Cardiac fibroblast (primary cell): ENCODE measurements at regions not wholly inside any gene's neighbourhood (a gene's known extent, or its start where the extent isn't known, plus 50 kb on each side); places are given as distances from the start of the nearest gene placed in this dataset.

Source experiments
- DNase-seq, 2 donors: peaks; one replicate each; pipeline versions ENCODE4 v3.0.0 to v3.0.0-alpha.2; 2010; ENCODE audit warnings: low read depth in 2 of 2
- H3K4me3 ChIP-seq, 2 donors: replicated peaks in 1 of 2; 1 replicate in 1 of 2; 2 replicates in 1 of 2; pipeline ENCODE4 v1.5.1; 2011; ENCODE audit warnings: low read depth in 2 of 2, low read length in 2 of 2, mild to moderate bottlenecking in 2 of 2, moderate library complexity in 1 of 2
- TF ChIP-seq, protein P1 (sequence below): IDR thresholded peaks from one replicate; pipeline ENCODE4 v1.5.1; 2011; ENCODE audit warnings: low read depth, mild to moderate bottlenecking, low read length, inconsistent platforms

DNA sequence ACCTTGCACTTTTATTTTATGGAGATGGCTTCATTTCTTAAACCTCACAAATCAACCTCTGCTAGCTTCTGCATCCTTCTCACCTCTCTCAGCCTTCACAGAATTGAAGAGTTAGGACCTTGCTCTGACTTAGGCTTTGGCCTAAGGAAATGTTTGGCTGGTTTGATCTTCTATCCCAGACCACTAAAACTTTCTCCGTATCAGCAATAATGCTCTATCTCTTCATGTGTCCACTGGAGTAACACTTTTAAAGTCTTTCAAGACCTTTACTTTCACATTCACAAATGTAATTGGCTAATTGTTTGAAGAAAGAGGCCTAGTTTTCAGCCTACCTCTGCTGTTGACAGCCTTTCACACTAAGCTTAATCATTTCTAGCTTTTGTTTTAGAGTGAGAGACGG is 212.9 kb downstream of the TTLL2 start:
- TF ChIP-seq, protein P1, sequence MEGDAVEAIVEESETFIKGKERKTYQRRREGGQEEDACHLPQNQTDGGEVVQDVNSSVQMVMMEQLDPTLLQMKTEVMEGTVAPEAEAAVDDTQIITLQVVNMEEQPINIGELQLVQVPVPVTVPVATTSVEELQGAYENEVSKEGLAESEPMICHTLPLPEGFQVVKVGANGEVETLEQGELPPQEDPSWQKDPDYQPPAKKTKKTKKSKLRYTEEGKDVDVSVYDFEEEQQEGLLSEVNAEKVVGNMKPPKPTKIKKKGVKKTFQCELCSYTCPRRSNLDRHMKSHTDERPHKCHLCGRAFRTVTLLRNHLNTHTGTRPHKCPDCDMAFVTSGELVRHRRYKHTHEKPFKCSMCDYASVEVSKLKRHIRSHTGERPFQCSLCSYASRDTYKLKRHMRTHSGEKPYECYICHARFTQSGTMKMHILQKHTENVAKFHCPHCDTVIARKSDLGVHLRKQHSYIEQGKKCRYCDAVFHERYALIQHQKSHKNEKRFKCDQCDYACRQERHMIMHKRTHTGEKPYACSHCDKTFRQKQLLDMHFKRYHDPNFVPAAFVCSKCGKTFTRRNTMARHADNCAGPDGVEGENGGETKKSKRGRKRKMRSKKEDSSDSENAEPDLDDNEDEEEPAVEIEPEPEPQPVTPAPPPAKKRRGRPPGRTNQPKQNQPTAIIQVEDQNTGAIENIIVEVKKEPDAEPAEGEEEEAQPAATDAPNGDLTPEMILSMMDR = no peak
- no peak for DNase-seq
- H3K4me3 ChIP-seq = no peak overlapping the region

DNA sequence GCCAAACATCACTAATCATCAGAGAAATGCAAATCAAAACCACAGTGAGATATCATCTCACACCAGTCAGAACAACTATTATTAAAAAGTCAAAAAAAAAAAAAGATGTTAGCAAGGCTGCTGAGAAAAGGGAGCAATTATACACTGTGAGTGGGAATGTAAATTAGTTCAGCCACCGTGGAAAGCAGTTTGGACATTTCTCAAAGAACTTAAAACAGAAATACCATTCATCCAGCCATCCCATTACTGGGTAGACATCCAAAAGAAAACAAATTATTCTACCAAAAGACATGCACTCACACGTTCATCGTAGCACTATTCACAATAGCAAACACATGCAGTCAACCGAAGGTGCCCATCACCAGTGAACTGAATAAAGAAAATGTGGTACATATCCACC is 213.9 kb downstream of the TTLL2 start:
- no peak for DNase-seq
- H3K4me3 ChIP-seq = no peak overlapping the region
- TF ChIP-seq, protein P1 = no peak

DNA sequence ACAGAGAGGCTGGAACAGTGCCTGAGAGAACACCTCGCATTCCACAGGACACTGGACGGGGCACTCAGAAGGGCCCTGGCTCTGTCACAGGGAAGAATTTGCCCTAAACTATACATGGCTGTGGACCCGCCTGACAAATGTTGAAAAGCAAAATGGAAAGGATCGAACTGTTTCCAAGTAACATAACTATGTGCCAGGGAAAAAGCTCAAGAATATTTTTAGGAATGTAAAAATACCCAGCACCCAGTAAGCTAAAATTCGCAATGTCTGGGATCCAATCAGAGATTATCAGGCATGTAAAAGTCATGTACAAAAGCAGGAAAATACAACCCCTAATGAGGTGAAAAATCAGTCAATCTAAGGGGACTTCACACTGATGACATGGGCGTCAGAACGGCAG is 215.9 kb downstream of the TTLL2 start:
- H3K4me3 ChIP-seq = no peak overlapping the region
- TF ChIP-seq, protein P1 = no peak
- no peak for DNase-seq

DNA sequence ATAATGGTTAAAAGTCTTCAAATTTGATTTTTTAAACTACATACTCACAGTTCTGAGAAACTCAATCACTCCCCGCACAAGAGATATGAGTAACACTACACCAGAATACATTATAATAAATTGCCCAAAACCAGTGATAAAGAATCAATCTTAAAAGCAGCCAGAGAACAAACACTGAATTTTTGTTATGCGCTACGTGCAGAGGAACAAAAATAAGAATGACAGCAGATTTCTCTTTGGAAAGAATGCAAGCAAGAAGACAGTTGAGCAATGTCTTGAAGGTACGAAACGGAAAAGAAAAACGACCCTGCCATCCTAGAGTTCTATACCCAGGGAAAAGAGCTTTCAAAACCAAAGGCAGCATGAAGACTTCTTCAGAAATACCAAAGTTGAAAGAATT is 216.7 kb downstream of the TTLL2 start:
- no peak for DNase-seq
- TF ChIP-seq, protein P1 = no peak
- H3K4me3 ChIP-seq = no peak overlapping the region

DNA sequence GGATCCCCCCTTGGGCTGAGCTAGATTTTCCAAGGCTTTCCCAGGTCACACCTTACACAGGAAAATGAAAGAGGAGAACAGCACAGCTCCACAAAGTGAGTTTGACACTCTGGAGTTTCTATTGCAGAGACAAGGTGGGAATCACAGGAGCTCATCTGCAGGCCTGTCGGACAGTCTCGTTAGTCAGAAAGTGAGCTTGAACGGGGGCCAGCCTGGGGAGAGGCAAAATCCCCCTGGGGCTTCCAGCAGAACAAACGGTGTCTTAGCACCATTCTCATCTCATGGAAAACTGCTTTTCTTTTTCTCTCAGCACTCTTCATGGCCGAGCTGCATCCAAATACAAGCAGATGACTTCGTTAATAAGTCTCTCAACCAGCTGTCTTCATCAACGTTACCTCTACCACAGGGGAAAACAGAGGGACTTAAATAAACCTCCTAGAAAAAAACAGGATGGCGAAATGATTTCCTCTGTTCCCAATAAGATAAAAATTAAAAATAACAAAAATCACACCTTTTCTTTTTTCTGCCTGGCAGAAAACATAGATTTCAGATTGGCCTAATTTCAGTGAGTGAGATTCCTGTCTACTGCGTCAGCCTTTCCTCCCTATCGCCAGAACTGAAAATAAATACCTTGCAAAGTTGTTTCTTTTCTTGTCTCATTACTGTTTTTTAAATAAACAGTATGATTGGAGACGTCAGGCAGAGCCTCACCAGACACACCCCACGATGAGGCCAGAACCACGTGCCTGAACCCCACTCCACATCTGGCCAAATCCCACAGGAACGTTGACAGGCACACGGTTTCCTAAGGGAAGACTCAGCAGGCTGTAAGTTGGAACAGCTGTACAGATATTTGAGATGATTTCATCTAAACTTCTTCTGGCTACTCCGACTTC is 219.0 kb downstream of the TTLL2 start:
- DNase-seq = peak; percentile 53 to 75
- TF ChIP-seq, protein P1 = no peak
- no peak overlapping the region for H3K4me3 ChIP-seq

DNA sequence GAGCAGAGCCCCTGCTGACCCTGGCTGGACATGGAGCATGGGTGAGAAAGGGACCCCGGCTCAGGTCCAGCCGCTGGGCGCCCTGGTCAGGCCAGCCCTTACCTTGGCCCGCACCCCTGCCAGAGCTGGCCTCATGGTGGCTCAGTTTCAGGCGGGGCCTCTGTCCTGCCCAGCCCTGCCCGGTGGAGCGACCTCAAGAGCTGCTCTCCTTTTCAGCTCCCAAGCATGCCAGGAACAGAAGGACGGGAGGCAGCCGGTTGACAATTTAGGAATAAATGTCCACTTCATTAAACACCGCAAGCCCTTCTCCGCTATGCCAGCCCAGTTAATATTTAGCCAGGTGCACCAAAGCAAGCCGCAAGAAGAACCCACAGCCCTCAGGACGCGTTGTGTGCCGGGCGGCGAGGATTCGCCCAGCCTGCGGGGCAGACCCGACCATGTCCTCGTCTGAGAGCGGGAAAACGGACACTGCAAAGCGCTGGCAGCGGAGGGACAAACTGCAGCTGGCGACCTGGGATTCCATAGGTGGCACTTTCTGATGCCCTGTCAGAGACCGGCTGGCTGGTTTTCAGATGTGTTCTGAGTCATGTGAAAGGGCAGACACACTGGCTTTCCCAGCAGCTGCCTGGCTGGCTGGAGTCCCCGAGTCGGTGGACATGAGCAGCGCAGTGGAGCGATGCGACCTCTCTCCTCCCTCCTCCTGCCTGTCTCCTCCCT is 221.9 kb downstream of the TTLL2 start:
- TF ChIP-seq, protein P1 = no peak
- DNase-seq = no peak

More for the DNA sequence above, 221.9 kb downstream of the TTLL2 start:
- H3K4me3 ChIP-seq = no peak overlapping the region
